Tibial nerve (tissue), 4 donors: ENCODE measurements at regions not wholly inside any gene's neighbourhood (a gene's known extent, or its start where the extent isn't known, plus 50 kb on each side); places are given as distances from the start of the nearest gene placed in this dataset. TPM values are rescaled to one million over a fixed set of nuclear protein-coding genes. Genes with fewer than 3 reads are reported as not detected.

Source experiments
- DNase-seq, 2 donors: peaks; one replicate each; pipeline ENCODE4 v3.0.0-alpha.2; 2019; ENCODE audit warnings: low spot score in 2 of 2
- H3K27ac ChIP-seq, 4 donors: fragments of 200-600 bp; sonication (generic) in 3 of 4; one replicate each; pipeline ENCODE4 v1.5.1; 2017 to 2019; ENCODE audit warnings: mild to moderate bottlenecking in 1 of 4
- H3K27me3 ChIP-seq, 2 donors: fragments of 200-600 bp; sonication (generic) in 1 of 2; one replicate each; pipeline versions ENCODE4 v1.5.1 to v1.6.0; 2017 to 2019
- H3K36me3 ChIP-seq, 3 donors: fragments of 200-600 bp; sonication (generic); one replicate each; pipeline ENCODE4 v1.5.1; 2018 to 2019
- H3K4me1 ChIP-seq, 4 donors: fragments of 200-600 bp; sonication (generic) in 3 of 4; one replicate each; pipeline ENCODE4 v1.5.1; 2017 to 2019
- H3K4me3 ChIP-seq, 4 donors: fragments of 200-600 bp; sonication (generic) in 3 of 4; one replicate each; pipeline ENCODE4 v1.5.1; 2017 to 2019; ENCODE audit warnings: mild to moderate bottlenecking in 1 of 4, moderate library complexity in 1 of 4
- H3K9me3 ChIP-seq, 4 donors: fragments of 200-600 bp; sonication (generic) in 3 of 4; one replicate each; pipeline ENCODE4 v1.5.1; 2017 to 2019
- EP300 ChIP-seq, 2 donors: sonication (generic); formaldehyde crosslinking; IDR thresholded peaks; one replicate each; pipeline ENCODE4 v1.6.1; 2017; ENCODE audit warnings: antibody characterized with exemption in 2 of 2, mild to moderate bottlenecking in 1 of 2
- POLR2A ChIP-seq, 2 donors: fragments of 450-650 bp; IDR thresholded peaks; one replicate each; pipeline ENCODE4 v1.6.1; 2017; ENCODE audit warnings: antibody characterized with exemption in 2 of 2, mild to moderate bottlenecking in 2 of 2, moderate library complexity in 2 of 2
- WGBS, 2 donors: methylation state at CpG; one replicate each; pipeline ENCODE4 v1.1.5; 2018; 5-methylcytosine and 5-hydroxymethylcytosine counted together
- small RNA-seq: library from RNA; depleted of rRNA; stranded (forward); fragments of <200 nt; gene quantifications from one replicate; pipeline ENCODE3, GENCODE V24; 2016
- TF ChIP-seq, protein P1 (sequence below), 5 experiments: fragments of 200-600 bp in 3 of 5; fragments of 450-650 bp in 2 of 5; sonication (generic) in 3 of 5; IDR thresholded peaks; one replicate each; pipeline ENCODE4 v1.5.1; 2016 to 2019; ENCODE audit warnings: antibody characterized with exemption in 5 of 5, mild to moderate bottlenecking in 3 of 5, moderate library complexity in 2 of 5

GRCh38 chrX:82842286-82842685 is 665.8 kb upstream of the POU3F4 start:
- Histone ChIP-seq H3K27ac (no peak overlapping the region), H3K4me3 (no peak overlapping the region), H3K9me3 (no peaks in the 10 kb centered on the region), H3K27me3 (no peaks in the 10 kb centered on the region), H3K4me1 (no peaks in the 10 kb centered on the region), H3K36me3 (no peaks in the 10 kb centered on the region)
- WGBS, 2 donors: 8 to 38% methylated on average over 1 of the region's 1 CpG
- TF ChIP-seq, protein P1, sequence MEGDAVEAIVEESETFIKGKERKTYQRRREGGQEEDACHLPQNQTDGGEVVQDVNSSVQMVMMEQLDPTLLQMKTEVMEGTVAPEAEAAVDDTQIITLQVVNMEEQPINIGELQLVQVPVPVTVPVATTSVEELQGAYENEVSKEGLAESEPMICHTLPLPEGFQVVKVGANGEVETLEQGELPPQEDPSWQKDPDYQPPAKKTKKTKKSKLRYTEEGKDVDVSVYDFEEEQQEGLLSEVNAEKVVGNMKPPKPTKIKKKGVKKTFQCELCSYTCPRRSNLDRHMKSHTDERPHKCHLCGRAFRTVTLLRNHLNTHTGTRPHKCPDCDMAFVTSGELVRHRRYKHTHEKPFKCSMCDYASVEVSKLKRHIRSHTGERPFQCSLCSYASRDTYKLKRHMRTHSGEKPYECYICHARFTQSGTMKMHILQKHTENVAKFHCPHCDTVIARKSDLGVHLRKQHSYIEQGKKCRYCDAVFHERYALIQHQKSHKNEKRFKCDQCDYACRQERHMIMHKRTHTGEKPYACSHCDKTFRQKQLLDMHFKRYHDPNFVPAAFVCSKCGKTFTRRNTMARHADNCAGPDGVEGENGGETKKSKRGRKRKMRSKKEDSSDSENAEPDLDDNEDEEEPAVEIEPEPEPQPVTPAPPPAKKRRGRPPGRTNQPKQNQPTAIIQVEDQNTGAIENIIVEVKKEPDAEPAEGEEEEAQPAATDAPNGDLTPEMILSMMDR (IDR thresholded peaks at IDR 0.05): no peak
- TF ChIP-seq EP300 (IDR thresholded peaks at IDR 0.05) (no peak), POLR2A (IDR thresholded peaks at IDR 0.05) (no peak)
- no peak for DNase-seq

DNA sequence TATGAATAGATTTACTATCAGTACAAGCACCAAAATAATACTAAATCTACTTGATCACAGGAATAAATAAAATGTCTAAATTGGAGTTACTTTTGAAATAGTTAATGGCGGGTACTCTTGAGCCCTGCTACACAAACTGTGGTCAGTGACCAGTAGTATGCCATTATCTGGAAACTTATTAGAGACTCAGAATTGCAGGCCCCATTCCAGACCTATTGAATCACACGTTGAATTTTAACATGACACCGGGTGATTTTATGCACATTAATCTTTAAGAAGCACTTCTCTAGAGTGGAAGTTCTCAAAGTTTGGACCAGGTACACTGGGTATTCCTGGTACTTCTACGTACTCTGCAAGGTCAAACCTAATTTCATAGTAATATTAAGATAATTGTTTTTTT is 660.0 kb upstream of the POU3F4 start:
- no peaks in the 10 kb centered on the region for H3K27me3 ChIP-seq
- DNase-seq: no peak
- H3K4me1 ChIP-seq: no peaks in the 10 kb centered on the region
- H3K36me3 ChIP-seq: no peaks in the 10 kb centered on the region
- H3K9me3 ChIP-seq: no peaks in the 10 kb centered on the region
- H3K4me3 ChIP-seq: no peak overlapping the region
- TF ChIP-seq EP300 (IDR thresholded peaks at IDR 0.05) (no peak), POLR2A (IDR thresholded peaks at IDR 0.05) (no peak)
- TF ChIP-seq, protein P1 (IDR thresholded peaks at IDR 0.05): no peak
- H3K27ac ChIP-seq: no peak overlapping the region
- 80 to 89% methylated on average over 4 of the region's 4 CpGs for WGBS, 2 donors

Small RNA genes in the stretch of these regions (small RNA-seq; reads per million reads assigned to genes)
- gene RF00394: not detected
